ENCODE measurements at regions not wholly inside any gene's neighbourhood (a gene's known extent, or its start where the extent isn't known, plus 50 kb on each side); places are given as distances from the start of the nearest gene placed in this dataset.

DNA sequence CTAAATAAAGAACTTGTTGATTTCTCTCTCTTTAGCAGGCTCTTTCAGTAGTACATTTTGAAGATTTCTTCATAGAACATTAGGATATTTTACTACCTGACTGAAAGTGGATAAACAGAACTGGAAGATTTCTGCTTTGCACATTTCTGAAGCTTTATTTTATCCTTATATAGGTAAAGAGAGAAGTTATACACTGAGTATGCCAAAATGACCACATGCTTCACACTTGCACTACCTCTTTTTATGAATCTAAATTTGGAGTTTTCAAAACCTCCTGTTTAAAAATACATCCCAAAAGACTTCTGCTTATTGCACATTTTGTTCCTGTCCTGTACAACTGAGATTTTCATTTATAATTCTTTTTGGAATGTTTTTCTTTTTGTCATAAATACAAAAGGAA, 197.4 kb upstream of the PRPS1L1 start (continued):
- TF ChIP-seq HDAC6 (IDR thresholded peaks at IDR 0.05; ENCODE audit: low read depth, low read length), result no peak
- TF ChIP-seq, protein P1, sequence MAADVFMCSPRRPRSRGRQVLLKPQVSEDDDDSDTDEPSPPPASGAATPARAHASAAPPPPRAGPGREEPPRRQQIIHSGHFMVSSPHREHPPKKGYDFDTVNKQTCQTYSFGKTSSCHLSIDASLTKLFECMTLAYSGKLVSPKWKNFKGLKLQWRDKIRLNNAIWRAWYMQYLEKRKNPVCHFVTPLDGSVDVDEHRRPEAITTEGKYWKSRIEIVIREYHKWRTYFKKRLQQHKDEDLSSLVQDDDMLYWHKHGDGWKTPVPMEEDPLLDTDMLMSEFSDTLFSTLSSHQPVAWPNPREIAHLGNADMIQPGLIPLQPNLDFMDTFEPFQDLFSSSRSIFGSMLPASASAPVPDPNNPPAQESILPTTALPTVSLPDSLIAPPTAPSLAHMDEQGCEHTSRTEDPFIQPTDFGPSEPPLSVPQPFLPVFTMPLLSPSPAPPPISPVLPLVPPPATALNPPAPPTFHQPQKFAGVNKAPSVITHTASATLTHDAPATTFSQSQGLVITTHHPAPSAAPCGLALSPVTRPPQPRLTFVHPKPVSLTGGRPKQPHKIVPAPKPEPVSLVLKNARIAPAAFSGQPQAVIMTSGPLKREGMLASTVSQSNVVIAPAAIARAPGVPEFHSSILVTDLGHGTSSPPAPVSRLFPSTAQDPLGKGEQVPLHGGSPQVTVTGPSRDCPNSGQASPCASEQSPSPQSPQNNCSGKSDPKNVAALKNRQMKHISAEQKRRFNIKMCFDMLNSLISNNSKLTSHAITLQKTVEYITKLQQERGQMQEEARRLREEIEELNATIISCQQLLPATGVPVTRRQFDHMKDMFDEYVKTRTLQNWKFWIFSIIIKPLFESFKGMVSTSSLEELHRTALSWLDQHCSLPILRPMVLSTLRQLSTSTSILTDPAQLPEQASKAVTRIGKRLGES (CRISPR knock-in tag; IDR thresholded peaks at IDR 0.05; ENCODE audit: borderline replicate concordance), result no peak
- no peak for TF ChIP-seq SP5 (CRISPR knock-in tag; IDR thresholded peaks at IDR 0.05; ENCODE audit: borderline replicate concordance, low read depth)
- no peak for TF ChIP-seq THYN1 (CRISPR knock-in tag; IDR thresholded peaks at IDR 0.05; ENCODE audit: borderline replicate concordance, low read depth)
- TF ChIP-seq GATAD1 (CRISPR knock-in tag; IDR thresholded peaks at IDR 0.05), result no peak
- no peak for TF ChIP-seq TEAD2 (CRISPR knock-in tag; IDR thresholded peaks at IDR 0.05)
- TF ChIP-seq KDM3A (CRISPR knock-in tag; IDR thresholded peaks at IDR 0.05; ENCODE audit: low read depth), result no peak

DNA sequence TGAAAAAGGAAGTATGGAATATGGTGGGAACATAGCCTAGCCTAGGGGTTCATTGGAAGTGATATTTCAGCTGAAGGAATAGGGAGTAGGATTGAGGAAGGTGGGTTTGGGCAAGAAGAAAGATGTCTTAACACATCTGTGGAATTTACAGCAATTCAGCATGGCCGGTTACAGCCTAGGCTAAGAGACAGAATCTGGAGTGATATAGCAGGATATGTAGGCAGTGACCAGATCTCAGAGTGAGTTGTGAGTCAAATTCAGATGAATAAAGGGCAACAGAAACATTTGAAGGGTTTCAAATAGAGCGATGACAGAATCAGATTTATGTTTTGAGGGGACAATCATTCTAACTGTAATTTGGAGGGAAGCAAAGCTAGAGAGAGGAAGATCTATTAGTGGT, 199.0 kb upstream of the PRPS1L1 start:
- H3K27me3 ChIP-seq (ENCODE audit: control insufficient read depth in 1 of 2, insufficient read depth in 2 of 2, low read length in 2 of 2), result no peaks in the 10 kb centered on the region
- FAIRE-seq (no peak), ATAC-seq (no peak), DNase-seq (ENCODE audit: low spot score) (no peak)
- CTCF ChIA-PET (ENCODE audit: low intra/inter-chr PET ratio, low total read pairs), result no interaction called here
- POLR2A ChIA-PET, result no interaction called here
- no peak for TF ChIP-seq ZSCAN31 (CRISPR knock-in tag; IDR thresholded peaks at IDR 0.05; ENCODE audit: low read depth)
- H3K4me2 ChIP-seq (ENCODE audit: low read depth, low read length), result no peak overlapping the region
- no peaks in the 10 kb centered on the region for H4K20me1 ChIP-seq (ENCODE audit: insufficient read depth, low read length)
- no peaks in the 10 kb centered on the region for H3K4me1 ChIP-seq (ENCODE audit: insufficient read depth, low read length)
- no peak overlapping the region for H3K27ac ChIP-seq (ENCODE audit: extremely low read length, insufficient read depth, low read length)
- no peaks in the 10 kb centered on the region for H3K36me3 ChIP-seq (replicated peaks in 1 of 2; ENCODE audit: control insufficient read depth in 1 of 2, insufficient read depth in 2 of 2, low read length in 2 of 2)
- H3K9ac ChIP-seq (ENCODE audit: insufficient read depth, low read depth, low read length), result no peak overlapping the region
- intact Hi-C loops (cut with micrococcal nuclease; ENCODE audit: unreplicated experiment), result no loop called here
- no peaks in the 10 kb centered on the region for H3K79me2 ChIP-seq (ENCODE audit: insufficient read depth, low read length)
- H3K9me3 ChIP-seq (ENCODE audit: low read length), result no peaks in the 10 kb centered on the region
- H3K4me3 ChIP-seq (replicated peaks in 1 of 3; ENCODE audit: insufficient read depth in 1 of 3, low read depth in 2 of 3, low read length in 3 of 3), result no peak overlapping the region
- no peak overlapping the region for H2AFZ ChIP-seq (ENCODE audit: low read length)
- in situ Hi-C loops (cut with HindIII; ENCODE audit: extremely low pct_ligation_motif_present, low pct_unique_long_range_greater_than_20kb), result no loop called here
- WGBS (ENCODE audit: low lambda C conversion rate), result 3% methylated on average over 2 of the region's 2 CpGs
- BruUV-seq (replicated peaks), result no TSS peak
